NT2/D1 (cell line): ENCODE measurements at regions not wholly inside any gene's neighbourhood (a gene's known extent, or its start where the extent isn't known, plus 50 kb on each side); places are given as distances from the start of the nearest gene placed in this dataset.

Experiments
- YY1 ChIP-seq: IDR thresholded peaks from 2 replicates; pipeline ENCODE4 v1.6.1; 2011; ENCODE audit not compliant: insufficient read length, insufficient read depth
- ZNF274 ChIP-seq: IDR thresholded peaks from 2 replicates; pipeline ENCODE4 v1.6.1; 2011; ENCODE audit warnings: mild to moderate bottlenecking, low read depth, low read length

- TF ChIP-seq ZNF274 (no peak), YY1 (no peak)
These were observed 106.7 kb upstream of the CADPS start for GRCh38 chr3:62981962-62982361.
